Astrocyte (in vitro differentiated cells and primary cell): ENCODE measurements at regions not wholly inside any gene's neighbourhood (a gene's known extent, or its start where the extent isn't known, plus 50 kb on each side); places are given as distances from the start of the nearest gene placed in this dataset.

Experiments
- CTCF ChIP-seq: IDR thresholded peaks from 2 replicates; pipeline ENCODE4 v1.5.1; 2011; ENCODE audit warnings: low read depth, mild to moderate bottlenecking, inconsistent platforms, low read length, moderate library complexity; ENCODE audit not compliant: insufficient read depth
- EZH2 ChIP-seq: IDR thresholded peaks from 2 replicates; pipeline ENCODE4 v1.6.1; 2012; ENCODE audit warnings: mild to moderate bottlenecking, low read length, inconsistent platforms; ENCODE audit not compliant: insufficient read depth

GRCh38 chr22:23485490-23485889, 94.6 kb downstream of the IGLL1 start:
- TF ChIP-seq CTCF: no peak
- no peak for TF ChIP-seq EZH2
